K562 (cell line): ENCODE measurements at regions not wholly inside any gene's neighbourhood (a gene's known extent, or its start where the extent isn't known, plus 50 kb on each side); places are given as distances from the start of the nearest gene placed in this dataset.

Experiments used
- ATAC-seq: fragments of 200-7000 bp; cut with Tn5 transposase; 3 replicates; pipeline ENCODE4 v1.9.1; 2020; ENCODE audit warnings: moderate library complexity
- BruUV-seq: library from RNA; stranded (reverse); fragments of 400-500 nt; replicated peaks from 2 replicates; lab custom pipeline; 2021; lab: Mats Ljungman, UMichigan
- CTCF ChIA-PET: fragments of 300-600 bp; formaldehyde crosslinking; extraction: SDS; loops from one replicate; lab custom pipeline; 2021; ENCODE audit warnings: low intra/inter-chr PET ratio; lab: Yijun Ruan, JAX
- POLR2A ChIA-PET: fragments of 300-600, 350-650 bp; sonication (Branson Sonifier 250); formaldehyde crosslinking; extraction: SDS; loops from one replicate; lab custom pipeline; 2021; ENCODE audit warnings: antibody characterized with exemption, inconsistent platforms; lab: Yijun Ruan, JAX
- DNase-seq, 4 experiments: peaks; one replicate each; pipeline versions ENCODE4 v3.0.0 to v3.0.0-alpha.2; 2011 to 2018; ENCODE audit warnings: low spot score in 3 of 4, mixed read lengths in 3 of 4; ENCODE audit errors: extremely low read depth in 1 of 4
- FAIRE-seq: peaks from 2 replicates; lab custom pipeline; 2011; peaks lifted over from hg19 to GRCh38; lab: Jason Lieb, UNC
- H2AFZ ChIP-seq: 2 replicates; pipeline ENCODE4 v1.6.0; 2011; ENCODE audit warnings: low read depth, low read length, control low read depth, inconsistent platforms
- H3K27ac ChIP-seq: fragments of 200-600 bp; 3 replicates; pipeline ENCODE4 v1.8.0; 2011; ENCODE audit warnings: low read depth, mild to moderate bottlenecking, control low read depth, inconsistent platforms, low read length, moderate library complexity, mixed read lengths; ENCODE audit errors: extremely low read depth
- H3K27me3 ChIP-seq, 2 experiments: fragments of 300-600 bp in 1 of 2; 2 replicates in 1 of 2; 3 replicates in 1 of 2; pipeline versions ENCODE4 v1.6.0 to v1.8.0; 2011; ENCODE audit warnings: inconsistent platforms in 2 of 2, low read length in 2 of 2, mild to moderate bottlenecking in 1 of 2, mixed read lengths in 1 of 2, moderate library complexity in 1 of 2; ENCODE audit not compliant: control insufficient read depth in 2 of 2, insufficient read depth in 2 of 2
- H3K36me3 ChIP-seq: fragments of 300-600 bp; 3 replicates; pipeline ENCODE4 v1.8.0; 2011; ENCODE audit warnings: mild to moderate bottlenecking, low read length, inconsistent platforms; ENCODE audit not compliant: control insufficient read depth, insufficient read depth
- H3K4me1 ChIP-seq, 2 experiments: fragments of 200-600 bp in 1 of 2; replicated peaks in 1 of 2; 2 replicates in 1 of 2; 3 replicates in 1 of 2; pipeline versions ENCODE4 v1.5.1 to v1.8.0; 2011; ENCODE audit warnings: inconsistent platforms in 2 of 2, low read length in 2 of 2, mild to moderate bottlenecking in 1 of 2, mixed read lengths in 1 of 2, moderate library complexity in 1 of 2; ENCODE audit not compliant: control insufficient read depth in 2 of 2, insufficient read depth in 2 of 2
- H3K4me2 ChIP-seq: 2 replicates; pipeline ENCODE4 v1.6.1; 2011; ENCODE audit warnings: low read length, control low read depth, inconsistent platforms, mixed read lengths; ENCODE audit not compliant: insufficient read depth
- H3K4me3 ChIP-seq: fragments of 200-600 bp; sonication (generic), shearing (Covaris generic); 2 replicates; pipeline ENCODE4 v1.5.1; 2016; ENCODE audit warnings: control low read depth, inconsistent platforms
- H3K79me2 ChIP-seq: fragments of 200-600 bp; 3 replicates; pipeline ENCODE4 v1.8.0; 2011; ENCODE audit warnings: low read length, inconsistent platforms; ENCODE audit not compliant: control insufficient read depth, insufficient read depth
- H3K9ac ChIP-seq, 2 experiments: 2 replicates each; pipeline versions ENCODE4 v1.6.0 to v1.6.1; 2011; ENCODE audit warnings: low read depth in 2 of 2, low read length in 2 of 2, control low read depth in 1 of 2, inconsistent platforms in 1 of 2, mild to moderate bottlenecking in 1 of 2, mixed read lengths in 1 of 2; ENCODE audit not compliant: insufficient read depth in 1 of 2
- H3K9me1 ChIP-seq: one replicate; pipeline ENCODE4 v1.6.0; 2011; ENCODE audit warnings: inconsistent platforms, mild to moderate bottlenecking, low read length, moderate library complexity; ENCODE audit not compliant: control insufficient read depth, insufficient read depth
- H3K9me3 ChIP-seq: replicated peaks from 2 replicates; pipeline ENCODE4 v1.5.1; 2011; ENCODE audit warnings: low read depth, low read length, inconsistent platforms; ENCODE audit not compliant: control insufficient read depth, insufficient read depth
- H4K20me1 ChIP-seq: replicated peaks from 2 replicates; pipeline ENCODE4 v1.6.1; 2011; ENCODE audit warnings: low read length, inconsistent platforms, mixed read lengths; ENCODE audit not compliant: control insufficient read depth, insufficient read depth
- FOXA3 ChIP-seq, 2 experiments: fragments of 450-650 bp in 1 of 2; sonication (generic) in 1 of 2; formaldehyde crosslinking; IDR thresholded peaks in 1 of 2; conservative IDR thresholded peaks in 1 of 2; 2 replicates each; pipeline versions ENCODE4 v1.4.0 to v1.8.0; 2020 to 2022; ENCODE audit warnings: mild to moderate bottlenecking in 2 of 2, missing genetic modification reagents in 1 of 2
- NFE2 ChIP-seq: IDR thresholded peaks from 2 replicates; pipeline ENCODE4 v1.6.1; 2014; ENCODE audit warnings: antibody characterized with exemption, low read depth
- POLR3A ChIP-seq: IDR thresholded peaks from 2 replicates; pipeline ENCODE4 v1.6.1; 2011; ENCODE audit warnings: borderline replicate concordance, mild to moderate bottlenecking, moderate library complexity; ENCODE audit not compliant: insufficient read length, insufficient read depth; ENCODE audit errors: extremely low read depth
- TARDBP ChIP-seq: fragments of 450-650 bp; IDR thresholded peaks from 2 replicates; pipeline ENCODE4 v1.6.1; 2016
- XRCC3 ChIP-seq: fragments of 450-650 bp; IDR thresholded peaks from 2 replicates; pipeline ENCODE4 v1.6.1; 2017; ENCODE audit warnings: mild to moderate bottlenecking, moderate library complexity
- WGBS: fragments of 100-300 bp; shearing (Covaris generic); methylation state at CpG from one replicate; pipeline ENCODE4 v1.1.6; 2016; ENCODE audit warnings: low coverage, mixed read lengths; ENCODE audit not compliant: insufficient coverage; ENCODE audit errors: missing lambda C conversion rate; 5-methylcytosine and 5-hydroxymethylcytosine counted together
- in situ Hi-C: fragments of 300-500 bp; cut with MboI; formaldehyde crosslinking; loops from 4 replicates; pipeline ENCODE4 v1.15.0; 2018; ENCODE audit warnings: inconsistent platforms, mixed read lengths
- intact Hi-C: fragments of 100-400 bp; cut with micrococcal nuclease; formaldehyde crosslinking; loops from 2 replicates; pipeline ENCODE4 v1.14.2; 2022
- TF ChIP-seq, protein P1 (sequence below), 3 experiments: IDR thresholded peaks in 2 of 3; conservative IDR thresholded peaks in 1 of 3; 2 replicates each; pipeline ENCODE4 v1.5.1; 2011 to 2012; ENCODE audit warnings: low read length in 3 of 3, mild to moderate bottlenecking in 3 of 3, control low read depth in 2 of 3, improper control_type of control experiment in 1 of 3, inconsistent platforms in 1 of 3, low read depth in 1 of 3, mixed read lengths in 1 of 3, moderate library complexity in 1 of 3; ENCODE audit not compliant: insufficient read depth in 2 of 3
- TF ChIP-seq, protein P2 (sequence below): sonication (generic); formaldehyde crosslinking; IDR thresholded peaks from 2 replicates; pipeline ENCODE4 v1.8.1; 2023; ENCODE audit warnings: mild to moderate bottlenecking, missing genetic modification reagents
- TF ChIP-seq, protein P3 (sequence below): fragments of 250-450 bp; sonication (Bioruptor Pico); IDR thresholded peaks from 2 replicates; pipeline ENCODE4 v1.4.0; 2020; ENCODE audit warnings: mild to moderate bottlenecking, moderate library complexity, borderline replicate concordance

DNA sequence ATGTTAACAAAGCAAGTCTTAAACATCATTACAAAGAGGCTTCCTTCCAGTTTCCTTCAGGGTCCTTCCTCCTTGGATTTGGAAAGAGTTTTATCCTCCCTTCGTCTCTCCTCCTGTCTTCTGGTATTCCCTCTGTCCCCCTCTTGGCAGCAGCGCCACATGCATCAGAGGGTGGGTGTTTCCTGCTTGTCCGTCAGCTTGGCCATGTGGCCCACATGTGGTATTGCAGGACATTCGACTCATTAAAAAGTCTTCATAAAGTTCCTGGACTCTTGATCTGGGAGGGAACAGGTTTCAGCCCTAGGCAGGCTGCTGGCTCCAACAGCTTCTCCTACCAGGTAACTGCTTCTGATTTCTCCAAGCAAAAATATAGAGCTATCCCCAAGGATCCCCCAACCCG lies 189.8 kb downstream of the CSNK2A3 start:
- BruUV-seq = no TSS peak
- no peaks in the 10 kb centered on the region for H3K79me2 ChIP-seq
- CTCF ChIA-PET = no interaction called here
- in situ Hi-C loops (no loop called here), intact Hi-C loops (no loop called here)
- H3K36me3 ChIP-seq = no peaks in the 10 kb centered on the region
- peak; percentile 79 for ATAC-seq
- H3K9me3 ChIP-seq = no peaks in the 10 kb centered on the region
- peak; percentile 10 to 50 (median 40) for DNase-seq
- no peak overlapping the region for H3K4me3 ChIP-seq
- no peaks in the 10 kb centered on the region for H3K9me1 ChIP-seq
- no peak overlapping the region for H3K27ac ChIP-seq
- no peak overlapping the region for H3K4me2 ChIP-seq
- H3K9ac ChIP-seq = no peak overlapping the region
- FAIRE-seq = peak; percentile 74
- no peaks in the 10 kb centered on the region for H4K20me1 ChIP-seq
- POLR2A ChIA-PET = interaction anchor here (0.6 kb wide), 1 partner anchor 102 kb away, joined by 3 read pairs; no protein-coding TSS in a partner anchor
- 0% methylated on average over 5 of the region's 5 CpGs for WGBS
- H3K4me1 ChIP-seq = no peaks in the 10 kb centered on the region
- H2AFZ ChIP-seq = no peak overlapping the region
- TF ChIP-seq POLR3A = no peak
- TF ChIP-seq FOXA3 (CRISPR knock-in tag; conservative IDR thresholded peaks at IDR 0.05 in 1 of 2, IDR thresholded peaks at IDR 0.05 in 1 of 2) = no peak
- TF ChIP-seq, protein P1, sequence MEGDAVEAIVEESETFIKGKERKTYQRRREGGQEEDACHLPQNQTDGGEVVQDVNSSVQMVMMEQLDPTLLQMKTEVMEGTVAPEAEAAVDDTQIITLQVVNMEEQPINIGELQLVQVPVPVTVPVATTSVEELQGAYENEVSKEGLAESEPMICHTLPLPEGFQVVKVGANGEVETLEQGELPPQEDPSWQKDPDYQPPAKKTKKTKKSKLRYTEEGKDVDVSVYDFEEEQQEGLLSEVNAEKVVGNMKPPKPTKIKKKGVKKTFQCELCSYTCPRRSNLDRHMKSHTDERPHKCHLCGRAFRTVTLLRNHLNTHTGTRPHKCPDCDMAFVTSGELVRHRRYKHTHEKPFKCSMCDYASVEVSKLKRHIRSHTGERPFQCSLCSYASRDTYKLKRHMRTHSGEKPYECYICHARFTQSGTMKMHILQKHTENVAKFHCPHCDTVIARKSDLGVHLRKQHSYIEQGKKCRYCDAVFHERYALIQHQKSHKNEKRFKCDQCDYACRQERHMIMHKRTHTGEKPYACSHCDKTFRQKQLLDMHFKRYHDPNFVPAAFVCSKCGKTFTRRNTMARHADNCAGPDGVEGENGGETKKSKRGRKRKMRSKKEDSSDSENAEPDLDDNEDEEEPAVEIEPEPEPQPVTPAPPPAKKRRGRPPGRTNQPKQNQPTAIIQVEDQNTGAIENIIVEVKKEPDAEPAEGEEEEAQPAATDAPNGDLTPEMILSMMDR (IDR thresholded peaks at IDR 0.05 in 2 of 3, conservative IDR thresholded peaks at IDR 0.05 in 1 of 3; ENCODE audit: insufficient read depth in 2 of 3, low read depth in 1 of 3, low read length in 3 of 3) = peak; percentile 16 to 50 (median 44); a peak in 5 of 6 replicates
- TF ChIP-seq, protein P2, sequence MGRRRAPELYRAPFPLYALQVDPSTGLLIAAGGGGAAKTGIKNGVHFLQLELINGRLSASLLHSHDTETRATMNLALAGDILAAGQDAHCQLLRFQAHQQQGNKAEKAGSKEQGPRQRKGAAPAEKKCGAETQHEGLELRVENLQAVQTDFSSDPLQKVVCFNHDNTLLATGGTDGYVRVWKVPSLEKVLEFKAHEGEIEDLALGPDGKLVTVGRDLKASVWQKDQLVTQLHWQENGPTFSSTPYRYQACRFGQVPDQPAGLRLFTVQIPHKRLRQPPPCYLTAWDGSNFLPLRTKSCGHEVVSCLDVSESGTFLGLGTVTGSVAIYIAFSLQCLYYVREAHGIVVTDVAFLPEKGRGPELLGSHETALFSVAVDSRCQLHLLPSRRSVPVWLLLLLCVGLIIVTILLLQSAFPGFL (CRISPR knock-in tag) = no peak
- TF ChIP-seq, protein P3, sequence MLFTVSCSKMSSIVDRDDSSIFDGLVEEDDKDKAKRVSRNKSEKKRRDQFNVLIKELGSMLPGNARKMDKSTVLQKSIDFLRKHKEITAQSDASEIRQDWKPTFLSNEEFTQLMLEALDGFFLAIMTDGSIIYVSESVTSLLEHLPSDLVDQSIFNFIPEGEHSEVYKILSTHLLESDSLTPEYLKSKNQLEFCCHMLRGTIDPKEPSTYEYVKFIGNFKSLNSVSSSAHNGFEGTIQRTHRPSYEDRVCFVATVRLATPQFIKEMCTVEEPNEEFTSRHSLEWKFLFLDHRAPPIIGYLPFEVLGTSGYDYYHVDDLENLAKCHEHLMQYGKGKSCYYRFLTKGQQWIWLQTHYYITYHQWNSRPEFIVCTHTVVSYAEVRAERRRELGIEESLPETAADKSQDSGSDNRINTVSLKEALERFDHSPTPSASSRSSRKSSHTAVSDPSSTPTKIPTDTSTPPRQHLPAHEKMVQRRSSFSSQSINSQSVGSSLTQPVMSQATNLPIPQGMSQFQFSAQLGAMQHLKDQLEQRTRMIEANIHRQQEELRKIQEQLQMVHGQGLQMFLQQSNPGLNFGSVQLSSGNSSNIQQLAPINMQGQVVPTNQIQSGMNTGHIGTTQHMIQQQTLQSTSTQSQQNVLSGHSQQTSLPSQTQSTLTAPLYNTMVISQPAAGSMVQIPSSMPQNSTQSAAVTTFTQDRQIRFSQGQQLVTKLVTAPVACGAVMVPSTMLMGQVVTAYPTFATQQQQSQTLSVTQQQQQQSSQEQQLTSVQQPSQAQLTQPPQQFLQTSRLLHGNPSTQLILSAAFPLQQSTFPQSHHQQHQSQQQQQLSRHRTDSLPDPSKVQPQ = no peak
- TF ChIP-seq NFE2 = no peak
- TF ChIP-seq TARDBP = no peak
- no peak for TF ChIP-seq XRCC3
- H3K27me3 ChIP-seq = no peaks in the 10 kb centered on the region
